ENCODE measurements at regions not wholly inside any gene's neighbourhood (a gene's known extent, or its start where the extent isn't known, plus 50 kb on each side); places are given as distances from the start of the nearest gene placed in this dataset.

DNA sequence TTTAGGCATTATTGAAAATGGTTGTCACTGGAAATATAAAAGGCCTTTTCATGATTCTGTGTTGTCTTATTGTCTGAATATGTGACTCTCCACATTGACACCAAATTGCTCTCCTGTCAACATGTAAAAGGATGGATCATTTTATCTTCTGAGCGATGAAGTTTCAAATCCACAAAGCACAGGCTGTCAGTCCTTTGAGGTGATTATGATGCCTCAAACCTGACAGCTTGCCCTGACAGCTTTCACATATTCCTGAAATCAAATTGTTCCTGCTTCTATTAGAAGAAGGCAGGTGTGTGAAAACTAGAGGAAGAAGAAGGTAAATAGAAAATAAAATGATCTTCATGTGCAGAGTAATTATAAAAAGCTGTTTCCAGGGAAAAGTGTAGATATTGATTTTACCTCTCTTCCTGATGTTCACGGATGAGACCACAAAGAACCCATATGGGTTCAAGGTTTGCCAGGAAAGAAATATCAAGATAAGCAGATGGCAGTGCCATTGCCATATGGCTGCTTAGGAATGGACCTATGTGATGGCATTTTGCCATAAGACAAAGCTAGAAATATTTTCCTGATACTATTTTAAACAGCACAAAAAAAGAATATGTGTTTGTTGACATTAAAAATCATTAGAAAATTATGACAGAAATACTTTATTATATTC, 1006.3 kb upstream of the AGA start:
- no peak for DNase-seq

GRCh38 chr4:178450614-178451013, 1008.4 kb upstream of the AGA start:
- DNase-seq, result no peak

DNA sequence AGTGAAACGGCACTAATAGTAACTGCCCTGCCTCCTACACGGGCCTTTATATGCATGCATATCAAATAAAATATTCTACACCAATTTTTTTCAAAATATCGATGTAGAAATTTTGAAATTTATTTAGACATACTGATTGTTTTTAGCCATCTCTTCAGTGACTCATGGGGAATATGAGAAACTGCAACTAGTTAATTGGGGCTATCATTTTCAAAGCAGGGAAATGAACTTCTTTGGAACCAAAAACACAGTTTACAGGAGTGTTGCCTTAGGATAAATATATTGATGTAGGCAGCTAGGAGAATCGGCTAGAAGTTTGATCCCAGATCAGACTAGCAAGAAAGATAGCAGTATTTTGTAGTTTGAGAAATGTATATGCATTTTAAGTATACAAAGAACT, 1010.8 kb upstream of the AGA start:
- no peak for DNase-seq

GRCh38 chr4:178457286-178457685, 1015.0 kb upstream of the AGA start:
- no peak for DNase-seq

DNA sequence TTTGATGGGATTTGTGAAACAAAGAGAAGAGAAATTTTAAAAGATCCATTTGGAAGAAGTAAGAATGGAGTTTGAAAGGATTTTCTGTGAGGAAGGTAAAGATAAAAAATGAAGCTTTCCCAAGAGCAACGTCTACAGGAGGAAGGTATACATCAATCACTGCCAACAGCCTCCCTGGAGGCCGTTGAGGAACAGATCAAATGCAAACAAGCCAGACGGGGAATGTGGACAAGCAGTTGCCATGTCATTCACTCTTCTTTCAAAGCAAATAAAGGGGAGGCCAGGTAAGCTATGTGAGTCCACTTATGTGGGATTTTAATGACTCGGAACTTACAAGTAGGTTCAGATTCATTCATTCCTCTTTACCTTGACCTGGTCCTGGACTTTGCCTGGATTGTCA, 1020.5 kb upstream of the AGA start:
- DNase-seq, result no peak

DNA sequence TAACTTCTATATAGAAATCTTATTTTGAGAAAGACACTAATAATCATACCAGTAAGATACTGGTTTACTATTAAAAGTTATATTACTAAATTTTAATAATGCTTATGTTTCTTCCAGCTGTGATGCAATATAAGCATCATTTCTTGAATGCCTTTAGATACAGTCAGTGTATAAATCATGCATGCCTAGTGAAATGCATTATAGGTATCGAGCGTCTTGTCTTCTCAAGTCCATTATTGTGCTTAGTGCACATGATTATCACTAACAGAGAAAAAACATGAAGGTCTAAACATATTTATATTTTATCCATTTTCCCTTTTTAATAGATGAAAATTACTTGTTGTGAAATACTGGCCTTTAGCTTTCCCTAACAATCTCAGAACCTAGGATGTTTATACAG, 1021.5 kb upstream of the AGA start:
- DNase-seq, result no peak

- no peak for DNase-seq
These were observed 1029.0 kb upstream of the AGA start for GRCh38 chr4:178470996-178471784.

DNA sequence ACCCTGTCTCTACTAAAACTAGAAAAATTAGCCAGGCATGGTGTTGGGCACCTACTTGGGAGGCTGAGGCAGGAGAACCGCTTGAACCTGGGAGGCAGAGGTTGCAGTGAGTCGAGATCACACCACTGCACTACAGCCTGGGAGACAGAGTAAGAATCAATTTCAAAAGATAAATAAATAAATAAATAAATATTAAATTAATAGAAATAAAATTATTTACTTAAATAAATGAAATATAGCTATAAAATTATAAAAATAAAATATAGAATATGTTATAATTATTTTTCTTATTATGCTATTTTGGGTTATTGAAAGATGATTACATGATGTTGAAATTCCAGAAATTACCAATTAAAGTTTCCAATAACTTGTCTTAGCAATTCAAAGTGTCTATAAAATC, 1029.8 kb upstream of the AGA start:
- DNase-seq, result no peak

GRCh38 chr4:178480105-178480504, 1037.9 kb upstream of the AGA start:
- no peak for DNase-seq

DNA sequence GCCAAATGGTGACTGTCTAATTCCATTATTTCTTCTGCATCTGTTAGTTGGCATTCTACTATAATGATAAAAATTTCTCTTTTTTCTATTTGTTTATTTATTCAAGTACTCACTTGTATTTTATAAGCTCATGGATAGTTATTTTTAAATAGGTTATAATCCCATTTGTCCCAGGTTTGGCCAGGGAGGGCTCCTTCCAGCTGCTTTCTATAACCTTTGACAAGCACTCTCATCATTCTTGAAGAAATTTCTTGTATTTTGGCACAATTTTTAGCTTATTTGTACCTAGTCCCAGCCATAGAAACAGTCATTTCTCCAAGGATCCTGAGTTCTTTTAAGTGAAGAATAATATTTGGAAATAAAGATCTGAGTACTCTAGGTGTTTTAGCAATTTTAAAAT, 1038.6 kb upstream of the AGA start:
- DNase-seq, result no peak

- DNase-seq, result no peak
These were observed 1039.3 kb upstream of the AGA start for GRCh38 chr4:178481564-178481963.

DNA sequence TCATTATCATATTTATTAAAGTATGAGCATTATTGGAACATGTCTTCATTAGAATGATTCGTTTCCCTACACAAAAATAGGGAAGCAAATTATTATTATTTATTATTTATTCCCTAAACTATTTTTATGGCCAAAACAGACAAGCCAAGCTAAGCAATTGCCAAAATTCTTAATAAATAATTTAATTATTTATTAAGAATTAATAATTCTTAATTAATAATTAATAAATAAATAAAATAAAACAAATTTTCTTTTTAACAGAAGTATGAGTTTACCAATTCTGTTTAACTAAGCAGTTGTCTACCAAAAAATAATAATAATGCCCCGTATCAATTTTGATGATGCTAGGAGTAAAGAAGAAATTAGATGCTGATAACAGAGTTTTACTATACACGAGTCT, 1080.8 kb upstream of the AGA start:
- DNase-seq, result no peak

DNA sequence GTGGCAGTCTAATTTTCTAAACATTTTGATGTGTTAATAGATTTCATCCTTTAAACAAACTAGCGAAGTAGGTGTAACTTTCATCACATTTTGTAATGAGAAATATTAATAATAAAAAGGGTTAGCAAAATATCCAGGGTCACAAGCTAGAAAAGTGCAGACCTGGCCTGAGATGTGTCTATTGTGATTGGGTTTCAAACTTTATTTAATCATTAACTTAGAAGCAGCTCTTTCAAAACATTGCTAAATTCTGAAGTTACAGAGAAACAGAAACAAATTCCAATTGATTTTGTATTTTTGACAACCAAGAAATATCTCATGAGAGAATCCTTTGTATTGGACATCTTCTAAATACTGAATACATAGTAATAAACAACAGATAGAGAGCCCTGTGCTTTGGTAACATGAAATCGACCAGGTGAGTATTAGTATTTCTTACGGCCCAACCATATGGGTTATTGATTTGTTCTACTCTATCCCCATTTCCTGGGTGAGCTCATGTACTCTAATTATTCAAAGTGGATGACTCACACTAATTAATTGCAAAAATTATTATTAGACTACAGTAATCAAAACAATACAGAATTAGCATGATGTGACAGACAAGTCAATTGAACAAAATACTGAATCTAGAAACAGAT, 1093.8 kb upstream of the AGA start:
- DNase-seq, result no peak

DNA sequence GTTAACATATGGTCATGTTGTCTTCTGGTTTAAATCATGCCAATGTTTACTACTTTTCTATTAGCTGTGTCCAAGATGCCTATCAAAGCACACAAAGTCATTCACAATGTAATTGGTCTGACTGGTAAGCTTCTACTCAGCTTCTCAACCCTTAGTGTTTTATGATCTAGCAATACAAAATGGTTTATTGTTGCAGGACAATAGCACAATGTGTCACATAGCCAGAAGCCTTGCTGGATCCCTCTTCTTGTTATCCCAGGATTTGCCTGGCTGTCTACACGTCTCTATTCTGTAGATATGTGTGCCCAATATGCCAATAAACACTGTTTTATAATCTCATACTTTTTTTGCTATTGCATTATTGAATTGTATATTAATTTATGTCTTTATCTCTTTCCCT, 1111.0 kb upstream of the AGA start:
- DNase-seq, result no peak

DNA sequence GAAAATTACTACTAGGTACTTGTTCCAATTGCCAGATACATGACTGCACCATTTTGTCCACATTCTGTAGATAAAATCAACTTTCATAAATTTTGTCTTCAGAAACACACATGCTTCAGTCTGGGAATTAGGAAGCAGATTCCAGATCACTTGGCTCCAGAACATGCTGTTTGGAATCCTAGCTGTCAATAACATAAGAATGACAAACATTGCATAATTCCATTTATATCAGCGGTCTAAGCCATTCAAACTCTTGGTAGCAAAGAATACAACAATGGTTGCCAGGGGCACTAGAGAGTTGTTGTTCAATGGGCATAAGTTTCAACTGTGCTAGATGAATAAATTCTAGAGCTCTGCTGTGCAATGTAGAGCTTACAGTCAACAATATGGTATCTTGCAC, 1112.1 kb upstream of the AGA start:
- no peak for DNase-seq

GRCh38 chr4:178556796-178557195, 1114.6 kb upstream of the AGA start:
- DNase-seq, result no peak

DNA sequence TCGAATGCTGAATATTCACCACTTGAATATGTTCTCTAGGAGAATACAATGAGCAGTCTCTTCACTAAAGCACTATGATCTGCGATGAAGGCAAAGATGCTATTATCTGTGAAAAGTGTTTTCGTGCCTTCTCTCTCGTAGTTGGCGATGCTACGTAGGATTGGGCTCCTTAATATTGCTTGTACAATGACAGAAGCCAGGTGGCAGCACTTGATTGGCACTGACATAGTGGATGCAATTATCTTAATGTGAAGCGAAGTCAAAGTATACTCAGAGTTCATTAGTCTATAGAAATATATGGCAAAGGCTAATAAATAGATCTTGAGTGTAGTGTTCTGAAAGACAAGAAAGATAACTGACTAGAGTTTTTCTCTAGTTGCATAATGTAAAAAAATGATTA, 1135.7 kb upstream of the AGA start:
- no peak for DNase-seq

GRCh38 chr4:178595500-178596138, 1153.4 kb upstream of the AGA start:
- no peak for DNase-seq

DNA sequence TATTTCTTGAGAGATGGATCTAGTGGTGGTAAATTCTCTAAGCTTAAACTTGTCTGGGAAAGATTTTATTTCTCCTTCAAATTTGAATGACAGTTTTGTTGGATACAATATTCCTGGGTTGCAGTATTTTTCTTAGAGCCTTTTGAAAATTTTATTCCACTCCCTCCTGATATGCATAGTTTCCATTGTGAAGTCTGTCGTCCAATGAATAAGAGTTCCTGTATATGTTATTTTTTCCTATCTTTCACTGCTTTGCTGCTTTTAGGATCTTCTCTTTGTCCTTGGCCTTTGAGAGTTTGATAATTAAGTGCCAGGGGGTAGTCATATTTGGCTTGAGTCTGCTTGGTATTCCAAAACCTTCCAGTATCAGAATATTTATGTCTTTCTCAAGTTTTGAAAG, 1156.4 kb upstream of the AGA start:
- no peak for DNase-seq

GRCh38 chr4:178599521-178599920, 1157.3 kb upstream of the AGA start:
- DNase-seq, result no peak

GRCh38 chr4:178602833-178603232, 1160.6 kb upstream of the AGA start:
- no peak for DNase-seq

- DNase-seq, result no peak
These were observed 1168.8 kb upstream of the AGA start for GRCh38 chr4:178611062-178611461.

- no peak for DNase-seq
These were observed 1170.5 kb upstream of the AGA start for GRCh38 chr4:178612733-178613132.

GRCh38 chr4:178632415-178632814, 1190.2 kb upstream of the AGA start:
- no peak for DNase-seq

All from NCI-H1436 treated with DMSO at 0.1 percent for 48 hours (cell line).